GM13976 (cell line): ENCODE measurements at regions not wholly inside any gene's neighbourhood (a gene's known extent, or its start where the extent isn't known, plus 50 kb on each side); places are given as distances from the start of the nearest gene placed in this dataset.

Experiments used
- DNase-seq: peaks from one replicate; pipeline ENCODE4 v3.0.0; 2012; ENCODE audit warnings: low spot score
- CTCF ChIP-seq: IDR thresholded peaks from 2 replicates; pipeline ENCODE4 v1.5.1; 2012; ENCODE audit warnings: borderline replicate concordance, mild to moderate bottlenecking; ENCODE audit not compliant: insufficient read depth; ENCODE audit errors: extremely low read depth, missing control alignments, control extremely low read depth
- in situ Hi-C: fragments of 300-500 bp; cut with MboI; formaldehyde crosslinking; loops from one replicate; pipeline ENCODE4 v1.12.0; 2022; ENCODE audit warnings: low sequenced_read_pairs, mixed read lengths, inconsistent platforms; ENCODE audit not compliant: unreplicated experiment

- in situ Hi-C loops: no loop called here
- TF ChIP-seq CTCF: no peak
- DNase-seq: no peak
These were observed 488.5 kb upstream of the SOX9 start for GRCh38 chr17:71632328-71632727.

DNA sequence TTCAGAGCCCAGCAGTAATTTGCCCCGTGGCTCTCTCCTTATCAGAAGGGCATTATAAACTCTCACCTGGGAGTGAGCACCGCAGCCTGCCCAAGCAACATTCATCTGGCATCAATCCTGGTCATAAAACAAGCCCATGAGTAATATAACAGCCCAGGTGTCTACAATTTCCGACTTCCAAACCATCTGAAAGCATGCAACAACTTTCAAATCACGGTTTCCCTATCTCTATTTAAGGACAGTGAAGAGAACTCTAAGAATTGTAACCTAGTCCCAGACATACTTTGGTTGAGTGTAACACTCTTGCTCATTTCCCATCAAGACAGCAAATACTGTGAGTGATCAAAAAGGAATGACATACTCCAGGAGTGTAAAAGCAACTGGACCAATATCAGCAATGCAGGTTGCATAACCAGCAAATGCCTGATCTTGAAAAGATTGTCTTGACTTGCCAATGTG is 487.4 kb upstream of the SOX9 start:
- in situ Hi-C loops: no loop called here

GRCh38 chr17:71634376-71634775 is 486.4 kb upstream of the SOX9 start:
- no peak for DNase-seq
- TF ChIP-seq CTCF: no peak
- in situ Hi-C loops: no loop called here

More for the DNA sequence above, 487.4 kb upstream of the SOX9 start:
- no peak for TF ChIP-seq CTCF
- no peak for DNase-seq

DNA sequence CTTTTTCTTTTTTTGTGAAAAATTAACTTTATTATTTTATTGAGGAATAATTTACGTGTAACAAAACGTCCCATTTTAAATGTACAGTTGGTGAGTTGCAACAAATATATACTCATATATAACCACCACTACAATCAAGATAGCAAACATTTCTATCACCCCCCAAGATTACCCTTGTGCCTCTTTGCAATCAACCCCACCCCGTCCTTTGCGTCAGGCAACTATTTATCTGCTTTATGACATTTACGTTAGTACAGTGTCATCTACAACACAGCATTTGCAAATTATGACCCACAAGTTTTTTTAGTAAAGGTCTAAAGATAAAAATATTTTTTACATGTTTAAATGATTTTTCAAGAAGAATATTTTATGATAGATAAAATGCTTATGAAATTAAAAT is 485.6 kb upstream of the SOX9 start:
- in situ Hi-C loops: no loop called here
- no peak for DNase-seq
- TF ChIP-seq CTCF: no peak

DNA sequence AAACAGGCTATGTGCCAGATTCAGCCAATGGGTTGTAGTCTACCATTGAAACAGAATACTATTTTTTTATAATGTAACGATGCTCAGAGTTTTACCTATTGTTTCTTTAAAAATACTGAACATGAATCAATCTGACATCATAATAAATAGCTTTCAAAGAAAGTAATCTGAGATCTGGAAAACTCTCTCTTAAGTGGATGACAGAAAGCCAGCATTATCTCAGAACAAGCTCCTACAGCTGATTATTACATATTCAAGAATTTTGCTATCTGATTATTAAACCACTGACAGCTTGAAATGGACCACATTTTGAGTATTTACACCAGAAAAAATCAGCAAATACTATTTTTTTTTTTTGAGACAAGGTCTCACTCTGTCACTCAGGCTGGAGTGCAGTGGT is 484.2 kb upstream of the SOX9 start:
- no peak for TF ChIP-seq CTCF
- DNase-seq: no peak
- in situ Hi-C loops: no loop called here

DNA sequence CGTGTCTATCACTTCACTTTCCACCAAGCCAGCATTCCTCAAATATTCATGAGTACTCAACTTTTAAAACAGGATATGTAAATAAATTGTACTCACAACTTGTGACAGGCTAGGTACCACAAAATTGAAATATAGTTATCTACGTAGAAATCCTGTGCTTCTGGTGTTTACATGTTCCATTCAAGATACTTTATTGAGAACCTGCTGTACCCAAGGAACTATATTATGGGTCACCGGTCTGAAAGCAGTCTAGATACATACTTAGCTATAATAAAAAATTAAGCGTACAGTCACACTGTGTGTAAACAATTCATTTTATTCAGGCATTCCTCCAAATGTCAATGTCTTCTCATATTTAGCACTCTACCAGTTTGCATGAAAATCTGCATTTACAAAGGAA is 482.2 kb upstream of the SOX9 start:
- in situ Hi-C loops: no loop called here

More for the DNA sequence above, 482.2 kb upstream of the SOX9 start:
- DNase-seq: no peak
- TF ChIP-seq CTCF: no peak
